ENCODE measurements at regions not wholly inside any gene's neighbourhood (a gene's known extent, or its start where the extent isn't known, plus 50 kb on each side); places are given as distances from the start of the nearest gene placed in this dataset.

DNA sequence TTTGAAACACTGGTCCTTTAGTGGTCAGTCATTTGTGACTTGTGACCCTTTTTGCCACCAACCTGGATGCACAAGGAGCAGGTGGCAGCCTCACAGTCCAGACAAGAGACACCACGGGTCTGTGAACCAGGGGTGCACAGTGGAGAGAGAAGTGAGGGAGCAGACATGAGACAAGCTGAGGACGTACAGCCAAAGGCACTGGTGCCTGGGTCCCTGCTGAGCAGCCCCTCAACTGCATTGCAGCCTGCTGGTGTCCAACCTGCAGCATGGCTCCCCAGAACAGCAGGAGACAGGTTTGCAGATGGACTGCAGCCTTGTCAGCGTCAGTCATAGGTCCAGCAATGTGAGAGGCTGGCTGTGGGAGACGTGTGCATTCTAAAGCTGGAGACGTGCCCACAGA is 124.2 kb upstream of the FSTL4 start:
- Mint-ChIP-seq H3K4me1 (ENCODE audit: unreplicated experiment) (no peaks in the 10 kb centered on the region), H3K27ac (ENCODE audit: unreplicated experiment) (no peak overlapping the region), H3K36me3 (ENCODE audit: low read depth, unreplicated experiment) (no peaks in the 10 kb centered on the region), H3K9me3 (ENCODE audit: unreplicated experiment) (peaks cover 4% of the 10 kb centered on the region), H3K4me3 (ENCODE audit: unreplicated experiment) (no peak overlapping the region), H3K27me3 (ENCODE audit: unreplicated experiment) (peaks cover 2% of the 10 kb centered on the region)
- TF ChIP-seq, protein P1, sequence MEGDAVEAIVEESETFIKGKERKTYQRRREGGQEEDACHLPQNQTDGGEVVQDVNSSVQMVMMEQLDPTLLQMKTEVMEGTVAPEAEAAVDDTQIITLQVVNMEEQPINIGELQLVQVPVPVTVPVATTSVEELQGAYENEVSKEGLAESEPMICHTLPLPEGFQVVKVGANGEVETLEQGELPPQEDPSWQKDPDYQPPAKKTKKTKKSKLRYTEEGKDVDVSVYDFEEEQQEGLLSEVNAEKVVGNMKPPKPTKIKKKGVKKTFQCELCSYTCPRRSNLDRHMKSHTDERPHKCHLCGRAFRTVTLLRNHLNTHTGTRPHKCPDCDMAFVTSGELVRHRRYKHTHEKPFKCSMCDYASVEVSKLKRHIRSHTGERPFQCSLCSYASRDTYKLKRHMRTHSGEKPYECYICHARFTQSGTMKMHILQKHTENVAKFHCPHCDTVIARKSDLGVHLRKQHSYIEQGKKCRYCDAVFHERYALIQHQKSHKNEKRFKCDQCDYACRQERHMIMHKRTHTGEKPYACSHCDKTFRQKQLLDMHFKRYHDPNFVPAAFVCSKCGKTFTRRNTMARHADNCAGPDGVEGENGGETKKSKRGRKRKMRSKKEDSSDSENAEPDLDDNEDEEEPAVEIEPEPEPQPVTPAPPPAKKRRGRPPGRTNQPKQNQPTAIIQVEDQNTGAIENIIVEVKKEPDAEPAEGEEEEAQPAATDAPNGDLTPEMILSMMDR (IDR thresholded peaks at IDR 0.05; ENCODE audit: unreplicated experiment), result no peak
- no peak for DNase-seq (ENCODE audit: low spot score)

DNA sequence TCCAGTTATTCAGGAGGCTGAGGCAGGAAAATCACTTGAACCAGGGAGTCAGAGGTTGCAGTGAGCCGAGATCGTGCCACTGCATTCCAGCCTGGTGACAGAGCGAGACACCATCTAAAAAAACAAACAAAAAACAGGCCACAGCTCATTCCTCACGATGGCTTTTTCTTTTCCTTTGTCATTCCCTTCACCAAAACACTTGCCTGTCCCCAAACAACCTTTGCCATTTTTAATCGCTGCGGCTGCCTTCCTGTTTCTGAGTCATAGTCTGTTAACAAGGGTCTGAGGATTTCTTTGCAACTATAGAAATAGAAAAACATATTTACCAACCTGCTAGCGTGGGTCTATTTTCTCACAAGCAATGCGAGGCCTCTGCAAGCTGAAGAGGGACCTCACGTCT is 123.0 kb upstream of the FSTL4 start:
- DNase-seq (ENCODE audit: low spot score), result no peak
- no peaks in the 10 kb centered on the region for H3K9me3 Mint-ChIP-seq (ENCODE audit: unreplicated experiment)
- no peaks in the 10 kb centered on the region for H3K4me1 Mint-ChIP-seq (ENCODE audit: unreplicated experiment)
- H3K27ac Mint-ChIP-seq (ENCODE audit: unreplicated experiment), result no peak overlapping the region
- no peak overlapping the region for H3K4me3 Mint-ChIP-seq (ENCODE audit: unreplicated experiment)
- TF ChIP-seq, protein P1 (IDR thresholded peaks at IDR 0.05; ENCODE audit: unreplicated experiment), result no peak
- peaks cover 3% of the 10 kb centered on the region for H3K27me3 Mint-ChIP-seq (ENCODE audit: unreplicated experiment)
- H3K36me3 Mint-ChIP-seq (ENCODE audit: low read depth, unreplicated experiment), result no peaks in the 10 kb centered on the region

DNA sequence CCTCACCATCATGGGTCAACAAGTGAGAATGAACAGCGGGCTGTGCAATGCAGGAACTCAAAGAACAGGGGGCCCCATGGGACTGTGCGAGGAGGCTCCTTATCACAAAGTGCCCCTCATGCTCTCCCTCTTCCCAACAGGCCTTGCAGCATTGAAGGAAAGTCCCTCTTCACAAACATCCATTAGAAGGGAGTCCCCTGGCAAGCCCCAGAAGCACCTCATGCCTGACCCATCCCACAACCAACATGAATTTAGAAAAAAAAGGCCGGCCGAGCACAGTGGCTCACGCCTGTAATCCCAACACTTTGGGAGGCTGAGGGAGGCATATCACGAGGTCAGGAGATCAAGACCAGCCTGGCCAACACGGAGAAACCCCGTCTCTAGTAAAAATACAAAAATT is 122.6 kb upstream of the FSTL4 start:
- Mint-ChIP-seq H3K4me1 (ENCODE audit: unreplicated experiment) (no peaks in the 10 kb centered on the region), H3K9me3 (ENCODE audit: unreplicated experiment) (no peaks in the 10 kb centered on the region), H3K4me3 (ENCODE audit: unreplicated experiment) (no peak overlapping the region), H3K27ac (ENCODE audit: unreplicated experiment) (no peak overlapping the region), H3K36me3 (ENCODE audit: low read depth, unreplicated experiment) (no peaks in the 10 kb centered on the region), H3K27me3 (ENCODE audit: unreplicated experiment) (peaks cover 3% of the 10 kb centered on the region)
- no peak for DNase-seq (ENCODE audit: low spot score)
- TF ChIP-seq, protein P1 (IDR thresholded peaks at IDR 0.05; ENCODE audit: unreplicated experiment), result no peak

DNA sequence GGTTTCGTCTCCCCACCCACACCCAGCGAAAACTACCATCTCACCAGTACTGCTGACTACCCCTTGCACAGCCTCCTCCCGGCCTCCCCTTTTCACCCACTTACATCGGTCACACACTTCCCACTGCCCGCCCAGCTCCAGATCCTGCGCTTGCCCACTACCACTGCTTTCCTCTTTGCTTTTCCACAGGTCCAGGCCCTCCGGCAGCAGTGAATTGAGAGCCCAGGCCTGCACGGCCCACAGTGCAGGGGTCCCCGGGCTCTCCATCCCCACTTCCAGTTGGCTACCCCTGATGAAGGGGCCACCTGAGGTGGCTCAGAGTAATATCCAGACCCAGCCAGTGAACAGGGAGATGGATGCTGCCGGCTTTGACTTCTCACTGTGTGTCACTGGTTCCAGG is 120.2 kb upstream of the FSTL4 start:
- no peak overlapping the region for H3K27ac Mint-ChIP-seq (ENCODE audit: unreplicated experiment)
- no peaks in the 10 kb centered on the region for H3K4me1 Mint-ChIP-seq (ENCODE audit: unreplicated experiment)
- no peak overlapping the region for H3K4me3 Mint-ChIP-seq (ENCODE audit: unreplicated experiment)
- H3K9me3 Mint-ChIP-seq (ENCODE audit: unreplicated experiment), result no peaks in the 10 kb centered on the region
- H3K36me3 Mint-ChIP-seq (ENCODE audit: low read depth, unreplicated experiment), result no peaks in the 10 kb centered on the region
- DNase-seq (ENCODE audit: low spot score), result no peak
- peaks cover 3% of the 10 kb centered on the region for H3K27me3 Mint-ChIP-seq (ENCODE audit: unreplicated experiment)
- TF ChIP-seq, protein P1 (IDR thresholded peaks at IDR 0.05; ENCODE audit: unreplicated experiment), result no peak

DNA sequence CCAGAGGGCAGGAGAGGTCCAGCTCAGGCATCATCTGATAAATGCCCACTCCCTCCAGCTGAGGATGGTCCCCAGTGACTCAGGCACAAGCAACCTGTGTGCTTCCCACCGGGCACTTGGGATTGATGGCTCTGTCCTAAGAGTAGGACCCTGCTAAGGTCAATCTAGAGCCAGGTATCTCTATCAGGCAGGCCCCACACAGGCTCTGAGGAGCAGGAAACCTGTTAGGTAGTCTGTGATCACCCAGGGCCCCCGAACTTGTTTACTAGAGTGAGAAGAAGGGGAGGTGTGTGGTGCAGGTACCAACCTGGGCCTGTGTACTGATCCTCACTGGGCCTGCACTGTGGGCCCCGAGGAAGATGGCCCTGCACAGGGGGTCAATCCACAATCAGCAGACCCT is 119.6 kb upstream of the FSTL4 start:
- no peaks in the 10 kb centered on the region for H3K36me3 Mint-ChIP-seq (ENCODE audit: low read depth, unreplicated experiment)
- no peak for DNase-seq (ENCODE audit: low spot score)
- no peaks in the 10 kb centered on the region for H3K4me1 Mint-ChIP-seq (ENCODE audit: unreplicated experiment)
- peaks cover 3% of the 10 kb centered on the region for H3K27me3 Mint-ChIP-seq (ENCODE audit: unreplicated experiment)
- no peak overlapping the region for H3K4me3 Mint-ChIP-seq (ENCODE audit: unreplicated experiment)
- H3K27ac Mint-ChIP-seq (ENCODE audit: unreplicated experiment), result no peak overlapping the region
- no peaks in the 10 kb centered on the region for H3K9me3 Mint-ChIP-seq (ENCODE audit: unreplicated experiment)
- TF ChIP-seq, protein P1 (IDR thresholded peaks at IDR 0.05; ENCODE audit: unreplicated experiment), result no peak
